ENCODE measurements at regions not wholly inside any gene's neighbourhood (a gene's known extent, or its start where the extent isn't known, plus 50 kb on each side); places are given as distances from the start of the nearest gene placed in this dataset.

DNA sequence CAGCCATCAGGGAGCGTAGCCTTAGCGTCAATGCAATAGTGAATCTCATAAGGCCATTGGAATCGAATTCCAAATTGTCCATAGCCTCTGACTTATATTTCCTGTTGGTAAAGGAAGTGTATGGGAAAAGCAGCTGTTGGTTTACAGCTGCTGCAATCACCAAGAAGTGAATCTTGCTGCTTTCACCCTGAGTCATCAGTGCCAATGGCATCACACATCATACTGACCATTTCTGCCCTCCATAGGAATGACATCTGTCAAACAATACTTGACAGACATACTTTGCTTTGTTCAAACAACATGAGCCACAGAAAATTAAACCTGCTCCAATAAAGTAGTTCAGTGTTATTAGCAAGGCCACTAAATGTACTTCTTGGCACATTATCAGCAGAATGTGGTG is 111.2 kb upstream of the KLHL29 start:
- in situ Hi-C loops (cut with HindIII; ENCODE audit: low sequenced_read_pairs), result no loop called here

DNA sequence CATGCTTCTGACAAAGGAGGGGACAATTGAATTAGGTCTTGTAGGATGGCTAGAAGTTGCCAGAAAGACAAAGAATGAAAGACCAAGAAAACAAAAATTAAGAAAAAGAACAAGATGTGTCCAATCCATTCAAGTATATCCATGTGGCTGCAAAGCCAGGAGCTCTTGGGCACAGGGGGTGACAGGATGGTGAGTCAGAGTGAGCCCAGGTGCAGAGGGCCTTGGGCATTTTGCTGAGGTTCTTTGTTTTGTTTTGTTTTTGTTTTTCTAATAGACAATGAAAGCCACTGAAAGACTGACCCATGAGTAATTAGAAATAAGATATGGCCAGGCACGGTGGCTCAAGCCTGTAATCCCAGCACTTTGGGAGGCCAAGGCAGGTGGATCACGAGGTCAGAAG is 104.6 kb upstream of the KLHL29 start:
- in situ Hi-C loops (cut with HindIII; ENCODE audit: low sequenced_read_pairs), result no loop called here

DNA sequence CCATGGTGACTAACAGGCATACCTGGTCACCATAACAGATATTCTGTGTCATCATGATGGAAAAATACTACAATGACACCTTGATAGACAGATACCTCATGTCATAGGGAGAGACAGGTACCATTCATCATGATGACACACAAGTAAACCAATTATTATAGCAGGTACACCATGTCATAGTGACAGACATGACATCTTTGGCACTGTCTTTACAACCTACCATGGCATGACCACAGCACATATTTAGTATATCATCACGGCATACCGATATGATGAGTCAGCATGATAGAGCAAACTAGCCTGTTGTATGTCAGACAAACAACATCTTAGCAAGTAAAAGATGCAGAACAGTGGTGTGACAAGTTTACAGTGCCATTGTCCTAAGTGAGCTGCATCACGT is 101.3 kb upstream of the KLHL29 start:
- in situ Hi-C loops (cut with HindIII; ENCODE audit: low sequenced_read_pairs), result no loop called here

DNA sequence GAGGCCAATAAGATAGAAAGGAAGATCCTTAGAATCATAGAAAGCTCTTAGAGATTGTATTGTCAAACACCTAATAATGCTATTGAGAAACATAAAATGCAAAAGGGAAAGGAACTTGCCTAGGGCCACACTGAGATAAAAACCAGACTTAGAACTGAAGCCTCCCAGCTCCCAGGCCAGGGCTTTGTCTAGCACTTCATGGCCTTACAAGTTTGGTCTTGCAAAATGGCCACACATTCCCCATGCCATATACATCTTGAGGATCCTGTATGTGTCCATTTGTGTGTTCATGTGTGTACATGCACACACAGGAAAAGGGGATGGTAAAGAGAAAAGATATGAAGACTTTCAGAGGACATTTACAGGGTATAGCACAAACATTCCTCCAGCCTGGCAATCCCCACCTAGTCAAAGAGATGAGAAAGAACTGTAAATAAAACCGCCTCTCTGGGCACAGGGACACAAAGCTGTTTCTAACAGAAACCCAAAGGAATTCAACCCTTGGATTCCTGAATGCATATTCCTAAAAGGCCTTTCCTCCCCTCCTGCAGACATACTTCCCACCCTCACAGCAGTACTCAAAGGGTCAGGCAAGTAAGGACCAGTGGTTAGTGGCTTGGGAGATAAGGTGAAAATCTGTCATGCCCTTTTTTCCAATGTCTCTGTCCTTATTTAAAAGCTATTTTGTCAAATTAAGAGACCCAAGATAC is 99.7 kb upstream of the KLHL29 start:
- in situ Hi-C loops (cut with HindIII; ENCODE audit: low sequenced_read_pairs), result no loop called here

DNA sequence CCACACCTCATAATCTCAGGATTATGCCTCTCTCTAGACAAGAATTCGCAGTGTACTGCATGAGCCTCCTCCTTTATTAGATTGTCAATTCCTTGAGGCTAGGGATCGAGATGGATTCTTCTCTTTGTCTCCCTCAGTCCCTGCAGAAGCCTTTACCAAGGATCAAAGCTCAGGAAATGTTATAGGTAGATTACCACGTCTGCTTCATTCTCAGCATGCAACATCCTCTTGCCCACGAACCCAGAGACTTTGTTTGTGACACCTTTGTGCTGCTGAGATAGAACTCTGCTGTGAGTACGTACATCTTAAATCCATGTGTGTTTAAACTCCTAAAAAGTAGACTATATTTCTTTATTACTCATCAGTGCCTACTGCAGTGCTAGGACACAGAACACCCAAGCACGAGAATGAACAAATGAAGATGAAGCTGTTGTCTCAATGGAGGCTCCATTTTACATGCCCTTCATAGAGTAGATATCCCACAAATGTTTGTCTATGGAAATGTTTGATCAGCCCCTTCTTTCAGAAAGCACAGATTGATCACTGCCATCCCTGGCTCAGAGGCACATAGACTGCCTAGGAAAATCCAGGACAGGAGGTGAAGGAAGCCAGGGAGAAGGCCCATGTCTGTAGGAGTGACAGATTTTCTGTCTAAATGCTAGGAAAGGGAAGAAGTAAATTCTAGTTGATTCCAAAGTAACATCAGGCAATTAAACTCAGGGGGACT is 98.8 kb upstream of the KLHL29 start:
- in situ Hi-C loops (cut with HindIII; ENCODE audit: low sequenced_read_pairs), result no loop called here

DNA sequence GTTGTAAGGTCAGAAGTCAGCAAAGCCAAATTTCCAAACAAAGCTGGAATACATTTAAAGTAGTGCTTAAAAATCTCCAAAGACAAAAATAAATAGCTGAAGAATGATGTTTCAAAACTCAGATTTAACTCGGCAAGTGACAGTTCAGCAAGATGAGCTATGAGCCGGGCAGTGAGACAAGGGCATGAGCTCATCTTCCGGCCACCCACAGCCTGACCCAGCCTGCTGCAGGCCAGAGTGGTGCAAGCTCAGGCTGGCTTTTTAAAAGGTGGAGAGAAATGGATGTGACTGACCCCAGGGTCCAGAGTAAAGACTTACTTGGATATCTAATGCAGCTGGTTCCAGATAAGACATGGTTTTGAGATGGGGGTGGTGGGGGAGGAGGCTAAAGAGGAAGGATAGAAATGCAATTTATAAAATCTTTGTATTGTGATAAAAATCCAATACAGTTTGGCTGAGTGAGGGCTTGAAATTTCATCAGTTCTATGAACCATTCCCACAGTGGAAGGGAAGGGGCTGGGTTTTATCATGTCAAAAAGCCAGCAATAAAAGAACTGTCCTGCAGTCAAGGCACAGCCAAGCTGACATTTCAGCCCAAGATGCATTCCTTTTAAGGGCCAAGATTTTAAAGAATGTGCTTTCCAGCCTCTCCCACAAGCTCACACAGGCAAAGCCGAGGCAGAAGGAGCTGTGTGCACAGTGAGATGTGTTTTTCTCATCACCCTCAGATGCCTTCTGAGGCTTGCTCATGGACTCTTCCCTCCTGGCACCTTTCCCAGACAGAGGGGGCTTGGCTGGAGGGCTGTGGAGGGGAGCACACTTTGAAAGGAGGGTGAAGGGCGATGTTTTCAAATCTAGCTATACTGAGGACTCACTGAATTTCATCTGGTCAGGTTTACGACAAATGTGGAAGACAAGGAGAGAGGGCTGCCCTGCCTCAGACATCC is 97.9 kb upstream of the KLHL29 start:
- in situ Hi-C loops (cut with HindIII; ENCODE audit: low sequenced_read_pairs), result no loop called here

DNA sequence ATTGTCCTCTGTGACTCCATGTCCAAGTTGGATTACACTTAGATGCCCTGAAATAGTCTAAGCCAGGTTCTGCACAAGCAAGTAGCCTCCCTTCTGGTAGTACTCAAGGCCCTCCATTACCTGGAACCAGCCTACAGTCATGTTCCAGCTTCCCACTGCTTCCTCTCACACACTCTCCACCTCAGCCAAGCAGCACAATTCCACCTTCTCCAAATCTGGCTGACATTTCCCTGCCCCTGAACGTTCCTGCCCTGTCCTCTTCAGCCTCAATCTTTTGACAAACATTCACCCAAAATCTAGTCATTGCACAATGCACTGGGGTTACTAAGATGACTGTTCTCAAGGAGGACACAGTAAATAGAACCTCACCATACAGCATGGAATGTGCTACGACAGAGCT is 95.3 kb upstream of the KLHL29 start:
- in situ Hi-C loops (cut with HindIII; ENCODE audit: low sequenced_read_pairs), result loop anchor here (5.0 kb wide), 1 partner anchor 38 kb away; no protein-coding TSS in a partner anchor

DNA sequence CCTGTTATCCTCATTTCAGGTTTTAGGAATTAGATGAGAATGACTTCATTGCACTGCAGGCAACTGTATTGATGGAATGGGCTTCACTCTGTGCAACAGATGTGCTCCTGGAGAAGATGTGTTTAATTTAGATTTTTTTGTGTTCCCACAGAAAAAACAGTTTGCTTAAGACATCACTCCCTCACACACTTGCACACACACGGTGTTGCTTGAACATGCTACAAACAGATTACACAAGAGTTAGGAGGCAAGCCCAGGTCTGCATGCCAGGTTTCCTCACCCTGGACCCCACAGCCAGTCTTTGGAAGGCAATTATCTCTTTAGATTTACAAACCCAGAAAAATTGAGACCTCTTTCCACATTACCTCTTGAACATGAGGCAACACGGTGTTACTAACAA is 93.7 kb upstream of the KLHL29 start:
- in situ Hi-C loops (cut with HindIII; ENCODE audit: low sequenced_read_pairs), result loop anchor here (5.0 kb wide), 1 partner anchor 36 kb away; no protein-coding TSS in a partner anchor

DNA sequence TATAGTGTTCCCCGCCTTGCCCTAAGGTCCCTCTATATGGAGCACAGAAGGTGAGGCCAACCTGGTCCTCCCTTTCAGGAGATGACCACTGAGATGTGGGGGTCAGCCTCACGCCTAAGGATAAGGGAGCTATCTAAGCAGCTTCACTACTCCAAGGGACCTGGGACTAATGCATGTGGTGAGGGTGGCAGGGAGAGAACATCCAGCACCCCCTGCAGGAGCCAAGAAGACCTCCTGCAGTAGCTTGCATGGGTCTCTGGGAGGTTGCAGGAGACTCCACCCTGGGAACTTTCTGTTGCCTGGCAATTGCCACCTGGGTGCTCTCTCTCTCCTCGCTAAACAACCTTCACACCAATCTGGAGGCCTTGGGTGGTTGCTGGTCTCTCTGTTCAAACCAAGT is 93.0 kb upstream of the KLHL29 start:
- in situ Hi-C loops (cut with HindIII; ENCODE audit: low sequenced_read_pairs), result loop anchor here (5.0 kb wide), 1 partner anchor 35 kb away; no protein-coding TSS in a partner anchor

DNA sequence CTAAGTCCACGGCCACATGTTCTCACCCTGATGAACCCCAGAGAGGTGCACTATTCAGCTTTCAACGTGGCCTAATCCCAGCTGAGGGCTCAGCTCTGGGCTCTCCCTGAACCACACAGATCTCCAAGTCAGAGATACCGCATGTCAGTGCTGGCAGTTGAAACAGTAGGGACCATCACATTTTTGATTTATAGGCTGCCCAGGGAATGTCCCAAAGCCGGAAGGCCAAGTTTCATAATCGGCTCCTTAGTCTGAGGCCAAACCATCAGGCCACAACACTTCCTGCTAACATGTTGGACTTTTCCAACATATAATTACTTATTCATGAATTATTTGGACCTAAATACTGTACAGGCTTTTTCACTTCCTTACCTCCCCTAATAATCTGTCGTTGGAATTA is 91.9 kb upstream of the KLHL29 start:
- in situ Hi-C loops (cut with HindIII; ENCODE audit: low sequenced_read_pairs), result loop anchor here (5.0 kb wide), 1 partner anchor 34 kb away; no protein-coding TSS in a partner anchor

DNA sequence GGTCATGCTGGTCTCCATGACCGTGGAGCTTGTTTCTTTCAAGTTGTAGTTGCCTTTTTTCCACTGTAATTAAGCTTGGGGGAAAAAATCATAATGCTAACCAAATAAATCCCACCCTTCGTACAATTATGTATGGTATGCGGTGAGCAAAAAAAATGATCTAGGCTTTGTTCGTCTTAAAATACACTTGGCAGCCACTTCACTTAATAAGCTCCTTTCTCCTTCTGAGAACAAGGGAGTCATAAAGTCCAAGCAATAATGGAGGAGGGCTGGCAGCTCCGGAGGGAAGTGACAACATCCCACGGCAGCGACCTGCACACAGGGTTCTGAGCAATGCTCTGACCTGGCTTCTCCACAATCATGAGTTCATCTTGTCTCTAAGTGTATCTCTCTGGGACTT is 91.2 kb upstream of the KLHL29 start:
- in situ Hi-C loops (cut with HindIII; ENCODE audit: low sequenced_read_pairs), result loop anchor here (5.0 kb wide), 1 partner anchor 34 kb away; no protein-coding TSS in a partner anchor

DNA sequence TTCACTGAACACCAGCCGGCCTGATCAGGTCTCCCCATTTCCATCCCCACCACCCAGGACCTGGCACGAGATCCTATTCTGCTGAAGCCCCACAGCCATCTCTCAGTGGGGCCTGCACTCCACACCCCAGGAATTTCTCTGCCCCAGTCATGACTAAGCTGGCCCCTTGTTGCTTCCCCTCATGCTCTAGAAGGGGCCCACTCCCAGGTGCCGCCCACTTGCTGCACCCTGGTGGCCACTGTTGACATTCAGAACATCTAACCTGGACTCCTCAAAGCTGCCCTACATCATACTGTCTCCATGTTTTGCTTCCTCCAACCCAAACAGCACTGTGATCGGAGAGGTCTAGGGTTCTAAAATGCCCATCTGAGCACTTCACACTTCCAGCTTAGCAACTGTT is 90.7 kb upstream of the KLHL29 start:
- in situ Hi-C loops (cut with HindIII; ENCODE audit: low sequenced_read_pairs), result loop anchor here (5.0 kb wide), 1 partner anchor 33 kb away; no protein-coding TSS in a partner anchor

DNA sequence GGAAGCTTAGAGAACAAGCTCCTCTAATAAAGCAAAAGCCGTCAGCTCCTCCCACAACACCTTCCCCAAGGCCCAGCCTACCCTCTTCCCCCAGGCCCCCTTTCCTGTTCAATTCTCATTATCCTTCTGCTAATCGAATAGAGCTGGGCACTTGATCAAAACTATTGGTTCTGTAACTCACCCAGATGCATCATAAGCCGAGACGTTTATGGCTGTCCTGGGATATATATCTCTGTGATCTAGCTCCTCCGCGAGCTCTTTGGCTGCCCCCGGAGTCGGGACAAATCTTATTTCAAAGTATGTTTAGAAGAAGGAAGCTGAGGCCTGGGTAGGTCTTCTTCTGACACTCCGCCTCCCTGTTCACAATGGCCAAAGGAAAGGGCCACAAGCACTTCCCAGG is 88.3 kb upstream of the KLHL29 start:
- in situ Hi-C loops (cut with HindIII; ENCODE audit: low sequenced_read_pairs), result no loop called here

DNA sequence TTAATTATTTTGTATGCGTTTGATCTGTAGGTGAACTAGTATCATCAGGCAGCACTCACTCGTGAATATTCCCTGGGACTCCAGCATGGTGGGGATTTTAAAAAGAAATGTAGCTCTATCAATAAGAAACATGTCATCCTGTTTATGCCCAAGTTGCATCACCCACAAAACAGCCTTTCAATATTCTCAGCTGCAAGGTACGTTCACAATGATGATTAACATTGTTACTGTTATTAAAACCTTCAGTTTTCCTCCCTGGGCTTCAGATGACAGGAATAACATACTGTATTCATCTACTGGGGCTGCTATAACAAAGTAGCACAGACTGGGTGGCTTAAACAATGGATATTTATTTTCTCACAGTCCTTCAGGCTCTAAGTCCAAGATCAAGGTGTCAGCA is 87.9 kb upstream of the KLHL29 start:
- in situ Hi-C loops (cut with HindIII; ENCODE audit: low sequenced_read_pairs), result no loop called here

DNA sequence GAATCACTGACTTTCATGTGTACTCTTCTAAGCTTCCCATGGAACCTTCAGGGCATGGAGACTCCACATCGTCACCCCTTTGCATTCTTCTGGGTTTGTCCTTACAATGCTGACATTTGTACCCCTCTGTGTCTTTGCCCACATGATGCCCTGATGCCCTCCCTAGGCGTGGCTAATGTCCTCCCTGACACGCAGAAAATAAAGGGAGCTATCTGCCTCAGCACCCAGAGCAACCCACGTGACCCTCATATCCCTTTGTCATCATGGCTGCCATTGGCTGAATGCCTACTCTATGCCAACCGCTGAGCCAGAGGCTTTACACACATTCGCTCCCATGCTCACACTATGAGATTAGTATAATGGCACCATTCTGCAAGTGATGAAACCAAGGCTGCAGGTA is 86.4 kb upstream of the KLHL29 start:
- in situ Hi-C loops (cut with HindIII; ENCODE audit: low sequenced_read_pairs), result no loop called here

DNA sequence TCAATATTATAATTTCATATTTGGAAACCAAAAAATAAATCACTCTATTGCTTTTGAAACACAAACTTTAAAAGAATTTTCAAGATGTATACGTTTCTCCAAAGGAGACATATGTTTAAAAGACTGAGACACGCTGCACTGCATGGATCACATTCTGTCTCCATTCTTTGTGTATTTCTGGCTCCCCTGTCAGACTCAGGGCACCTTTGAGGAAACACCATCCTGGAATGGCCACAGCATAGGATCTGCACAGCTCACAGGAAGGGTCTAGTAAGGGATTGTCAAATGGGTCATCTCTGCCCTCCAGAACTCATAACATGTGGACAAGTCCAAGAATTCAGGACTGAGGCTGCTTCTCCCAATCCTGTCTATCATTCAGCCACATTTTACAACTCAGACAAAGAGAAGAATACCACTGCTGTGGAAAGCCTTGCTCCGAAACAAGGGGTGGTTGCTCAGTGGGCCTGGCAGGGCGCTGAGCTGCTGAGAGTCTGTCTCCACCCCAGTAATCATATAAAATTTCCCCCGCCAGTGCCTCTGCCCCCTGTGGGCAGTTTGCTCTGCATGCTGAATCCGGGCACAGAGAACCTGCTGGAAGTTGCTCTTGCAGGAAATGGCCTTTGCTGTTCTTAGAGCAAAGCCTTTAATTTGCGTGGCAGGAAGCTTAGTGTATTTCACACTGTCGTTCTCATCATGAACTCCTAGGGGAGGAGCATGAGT is 85.3 kb upstream of the KLHL29 start:
- in situ Hi-C loops (cut with HindIII; ENCODE audit: low sequenced_read_pairs), result no loop called here

DNA sequence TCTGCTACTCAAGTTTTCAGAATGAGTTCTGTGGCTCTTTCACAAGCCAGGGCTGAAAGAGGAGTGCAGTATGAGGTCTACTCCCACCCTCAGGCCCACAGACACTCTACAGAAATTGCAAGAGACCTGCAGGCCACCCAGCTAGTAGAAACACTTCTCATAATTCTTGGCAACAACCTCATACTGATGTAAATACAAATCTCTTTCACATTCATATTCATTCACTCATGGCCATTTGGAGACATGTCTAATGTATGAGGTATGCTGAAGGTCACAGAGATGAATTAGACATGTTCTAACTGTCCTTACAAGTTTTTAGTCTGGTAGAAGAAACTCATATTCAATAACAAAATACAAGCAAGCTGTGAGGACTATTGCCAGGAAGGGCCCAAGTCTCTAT is 83.8 kb upstream of the KLHL29 start:
- in situ Hi-C loops (cut with HindIII; ENCODE audit: low sequenced_read_pairs), result no loop called here

DNA sequence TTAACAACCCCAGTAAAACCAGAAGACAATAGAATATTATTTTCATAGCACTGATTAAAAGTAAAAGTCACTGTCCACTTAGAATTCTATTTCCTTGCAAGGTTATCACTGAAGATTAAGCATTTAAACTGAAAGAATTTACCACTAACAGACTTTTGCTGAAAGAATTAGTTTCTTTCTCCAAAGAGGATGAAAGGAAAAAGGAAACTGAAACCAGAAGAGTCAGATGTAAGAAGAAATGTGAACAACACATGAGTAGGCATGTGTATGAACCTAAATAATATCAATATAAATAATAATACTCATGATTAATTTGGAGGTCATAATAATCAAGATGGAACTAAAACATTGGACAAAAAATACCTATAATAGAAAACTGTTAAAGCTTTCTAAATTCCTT is 82.4 kb upstream of the KLHL29 start:
- in situ Hi-C loops (cut with HindIII; ENCODE audit: low sequenced_read_pairs), result no loop called here

DNA sequence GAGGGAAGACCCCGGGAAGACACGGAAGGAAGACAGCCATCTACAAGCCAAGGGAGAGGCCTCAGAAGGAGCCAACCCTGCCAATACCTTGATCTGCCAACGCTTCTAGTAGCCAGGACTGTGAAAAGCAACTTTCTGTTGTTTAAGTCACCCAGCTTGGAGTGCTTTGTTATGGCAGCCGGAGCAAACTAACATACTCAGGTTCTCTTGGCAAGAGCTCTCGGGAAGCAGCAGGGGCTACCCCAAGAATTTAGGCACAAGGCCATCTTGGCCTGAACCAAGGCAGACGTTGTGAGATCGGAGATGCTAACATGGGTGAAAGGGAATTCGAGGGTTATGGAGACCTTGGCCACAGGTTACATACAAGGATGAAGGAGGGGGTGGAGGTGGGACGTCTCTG is 78.6 kb upstream of the KLHL29 start:
- in situ Hi-C loops (cut with HindIII; ENCODE audit: low sequenced_read_pairs), result no loop called here

DNA sequence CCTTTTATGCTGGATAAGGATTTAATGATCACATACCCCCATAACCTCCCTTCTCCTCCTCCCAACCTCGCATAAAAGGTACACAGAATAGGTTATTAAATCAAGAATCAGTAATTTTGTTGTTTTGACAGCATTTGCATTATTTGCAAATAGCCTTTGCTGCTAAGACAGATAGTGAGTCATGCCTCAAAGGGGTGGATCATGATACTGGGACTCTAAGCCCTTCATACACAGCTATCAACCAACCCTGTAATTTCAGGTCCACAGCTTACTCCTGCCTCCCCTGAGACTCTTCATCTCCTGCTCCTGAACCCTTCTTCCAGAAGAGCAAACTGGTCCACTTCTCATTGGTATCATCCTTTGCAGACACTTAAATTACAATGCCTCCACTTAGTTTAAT is 73.8 kb upstream of the KLHL29 start:
- in situ Hi-C loops (cut with HindIII; ENCODE audit: low sequenced_read_pairs), result no loop called here

Measured in endothelial cell of hepatic sinusoid (primary cell).